ENCODE measurements at regions not wholly inside any gene's neighbourhood (a gene's known extent, or its start where the extent isn't known, plus 50 kb on each side); places are given as distances from the start of the nearest gene placed in this dataset.

GRCh38 chr20:12610871-12611270, 397.9 kb upstream of the SPTLC3 start:
- TF ChIP-seq, protein P1, sequence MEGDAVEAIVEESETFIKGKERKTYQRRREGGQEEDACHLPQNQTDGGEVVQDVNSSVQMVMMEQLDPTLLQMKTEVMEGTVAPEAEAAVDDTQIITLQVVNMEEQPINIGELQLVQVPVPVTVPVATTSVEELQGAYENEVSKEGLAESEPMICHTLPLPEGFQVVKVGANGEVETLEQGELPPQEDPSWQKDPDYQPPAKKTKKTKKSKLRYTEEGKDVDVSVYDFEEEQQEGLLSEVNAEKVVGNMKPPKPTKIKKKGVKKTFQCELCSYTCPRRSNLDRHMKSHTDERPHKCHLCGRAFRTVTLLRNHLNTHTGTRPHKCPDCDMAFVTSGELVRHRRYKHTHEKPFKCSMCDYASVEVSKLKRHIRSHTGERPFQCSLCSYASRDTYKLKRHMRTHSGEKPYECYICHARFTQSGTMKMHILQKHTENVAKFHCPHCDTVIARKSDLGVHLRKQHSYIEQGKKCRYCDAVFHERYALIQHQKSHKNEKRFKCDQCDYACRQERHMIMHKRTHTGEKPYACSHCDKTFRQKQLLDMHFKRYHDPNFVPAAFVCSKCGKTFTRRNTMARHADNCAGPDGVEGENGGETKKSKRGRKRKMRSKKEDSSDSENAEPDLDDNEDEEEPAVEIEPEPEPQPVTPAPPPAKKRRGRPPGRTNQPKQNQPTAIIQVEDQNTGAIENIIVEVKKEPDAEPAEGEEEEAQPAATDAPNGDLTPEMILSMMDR (conservative IDR thresholded peaks at IDR 0.05; ENCODE audit: low read depth, low read length): no peak
- TF ChIP-seq EZH2 (IDR thresholded peaks at IDR 0.05; ENCODE audit: low read length, unreplicated experiment): no peak
- no peak for TF ChIP-seq EZH2phosphoT487 (IDR thresholded peaks at IDR 0.05; ENCODE audit: borderline replicate concordance, low read length)

Data from PC-3 (cell line).